A549 (cell line): ENCODE measurements at regions not wholly inside any gene's neighbourhood (a gene's known extent, or its start where the extent isn't known, plus 50 kb on each side); places are given as distances from the start of the nearest gene placed in this dataset.
A peak's percentile ranks its signal among the peaks of the same experiment; 100 is the strongest.

Experiments used
- ATAC-seq, 2 experiments: fragments of 200-7000 bp in 1 of 2; fragments of >200 bp in 1 of 2; cut with Nextera tagmentation in 1 of 2; cut with Tn5 transposase in 1 of 2; 3 replicates each; pipeline versions ENCODE4 v1.8.0 to v1.9.1; 2018 to 2020; ENCODE audit warnings: mild to moderate bottlenecking in 1 of 2, moderate library complexity in 1 of 2
- CTCF ChIA-PET: fragments of 300-600 bp; sonication (Branson Sonifier 250); formaldehyde crosslinking; extraction: SDS; loops from one replicate; lab custom pipeline; 2021; ENCODE audit warnings: antibody characterized with exemption, inconsistent platforms; lab: Yijun Ruan, JAX
- POLR2A ChIA-PET: fragments of 350-600 bp; formaldehyde crosslinking; extraction: SDS; loops from one replicate; lab custom pipeline; 2021; ENCODE audit warnings: antibody characterized with exemption, inconsistent platforms; lab: Yijun Ruan, JAX
- DNase-seq, 2 experiments: peaks; one replicate each; pipeline versions ENCODE4 v3.0.0 to v3.0.0-alpha.2; 2011 to 2016; ENCODE audit warnings: low read depth in 1 of 2, low spot score in 1 of 2
- FAIRE-seq: peaks from 2 replicates; lab custom pipeline; 2011; peaks lifted over from hg19 to GRCh38; lab: Jason Lieb, UNC
- H3K27ac ChIP-seq, 2 experiments: fragments of >200 bp; sonication (Bioruptor Twin); formaldehyde crosslinking; 3 replicates each; pipeline ENCODE4 v1.5.1; 2016 to 2017
- H3K4me1 ChIP-seq: fragments of >200 bp; sonication (Bioruptor Twin); formaldehyde crosslinking; 3 replicates; pipeline ENCODE4 v1.6.1; 2016
- H3K4me2 ChIP-seq: fragments of >200 bp; sonication (Bioruptor Twin); formaldehyde crosslinking; 3 replicates; pipeline ENCODE4 v1.6.1; 2016
- H3K4me3 ChIP-seq: fragments of >200 bp; sonication (Bioruptor Twin); formaldehyde crosslinking; 3 replicates; pipeline ENCODE4 v1.5.1; 2016
- H3K9me3 ChIP-seq: fragments of >200 bp; sonication (Bioruptor Twin); formaldehyde crosslinking; 3 replicates; pipeline ENCODE4 v1.6.1; 2016
- ATOH8 ChIP-seq: fragments of 250-450 bp; sonication (Bioruptor Pico); IDR thresholded peaks from 2 replicates; pipeline ENCODE4 v1.5.0; 2020; ENCODE audit warnings: low read depth, mild to moderate bottlenecking, moderate library complexity
- CBX2 ChIP-seq: fragments of 200-600 bp; sonication (generic); IDR thresholded peaks from 2 replicates; pipeline ENCODE4 v1.6.1; 2016; ENCODE audit warnings: low read depth, mild to moderate bottlenecking, borderline replicate concordance
- CEBPB ChIP-seq, 2 experiments: fragments of >200 bp in 1 of 2; sonication (Bioruptor Twin) in 1 of 2; formaldehyde crosslinking in 1 of 2; IDR thresholded peaks; 2 replicates each; pipeline ENCODE4 v1.6.1; 2012 to 2016
- EHMT2 ChIP-seq: fragments of 200-600 bp; sonication (generic); IDR thresholded peaks from 2 replicates; pipeline ENCODE4 v1.6.1; 2016; ENCODE audit warnings: antibody characterized with exemption, low read depth, mild to moderate bottlenecking, moderate library complexity
- ELK1 ChIP-seq: fragments of 150-350 bp; IDR thresholded peaks from 2 replicates; pipeline ENCODE4 v1.6.1; 2014; ENCODE audit warnings: low read depth, mild to moderate bottlenecking, low read length
- HOXB5 ChIP-seq: fragments of 250-450 bp; sonication (Bioruptor Pico); IDR thresholded peaks from 2 replicates; pipeline ENCODE4 v1.5.0; 2020; ENCODE audit warnings: mild to moderate bottlenecking, moderate library complexity
- JUN ChIP-seq, 2 experiments: fragments of >200 bp; sonication (Bioruptor Twin); formaldehyde crosslinking; IDR thresholded peaks; 2 replicates in 1 of 2; 3 replicates in 1 of 2; pipeline ENCODE4 v1.6.1; 2016 to 2017
- KDM1A ChIP-seq: fragments of 200-600 bp; sonication (generic); IDR thresholded peaks from 2 replicates; pipeline ENCODE4 v1.6.1; 2016; ENCODE audit warnings: low read depth, mild to moderate bottlenecking
- KDM5A ChIP-seq: fragments of 200-600 bp; sonication (generic); IDR thresholded peaks from 2 replicates; pipeline ENCODE4 v1.6.1; 2016; ENCODE audit warnings: antibody characterized with exemption, mild to moderate bottlenecking
- MAZ ChIP-seq: fragments of 150-350 bp; IDR thresholded peaks from 2 replicates; pipeline ENCODE4 v1.6.1; 2014; ENCODE audit warnings: antibody characterized with exemption, low read depth, low read length, borderline replicate concordance
- NFE2L2 ChIP-seq: fragments of 150-350 bp; conservative IDR thresholded peaks from 2 replicates; pipeline ENCODE4 v1.6.1; 2014; ENCODE audit warnings: low read length
- PBX3 ChIP-seq: IDR thresholded peaks from 2 replicates; pipeline ENCODE4 v1.6.1; 2012
- POLR2AphosphoS2 ChIP-seq: conservative IDR thresholded peaks from 2 replicates; pipeline ENCODE4 v1.6.1; 2012; ENCODE audit warnings: low read length, improper control_type of control experiment, inconsistent platforms
- RCOR1 ChIP-seq: fragments of 150-350 bp; IDR thresholded peaks from 2 replicates; pipeline ENCODE4 v1.6.1; 2014; ENCODE audit warnings: antibody characterized with exemption, low read length, low read depth
- TP53 ChIP-seq: fragments of 250-450 bp; sonication (Bioruptor Pico); IDR thresholded peaks from 2 replicates; pipeline ENCODE4 v1.5.0; 2021; ENCODE audit warnings: mild to moderate bottlenecking, moderate library complexity
- ZC3H11A ChIP-seq: fragments of 450-650 bp; IDR thresholded peaks from 2 replicates; pipeline ENCODE4 v1.6.1; 2014; ENCODE audit warnings: antibody characterized with exemption, mild to moderate bottlenecking
- WGBS: methylation state at CpG from one replicate; pipeline ENCODE4 v1.1.6; 2017; ENCODE audit errors: missing lambda C conversion rate; 5-methylcytosine and 5-hydroxymethylcytosine counted together

- DNase-seq (peak in 1 of 2 experiments; percentile 39), FAIRE-seq (no peak), ATAC-seq (peak; percentile 56 to 59; a peak in 4 of 6 replicates)
- Histone ChIP-seq H3K4me2 (peak overlapping the region; percentile 63), H3K9me3 (no peaks in the 10 kb centered on the region), H3K27ac (peak overlapping the region; percentile 39 to 76; a peak in 5 of 6 replicates), H3K4me3 (no peak overlapping the region), H3K4me1 (peaks cover 19% of the 10 kb centered on the region)
- TF ChIP-seq CEBPB (IDR thresholded peaks at IDR 0.05) (peak; percentile 64 to 72; a peak in 3 of 4 replicates), POLR2AphosphoS2 (no peak)
- POLR2A ChIA-PET: no interaction called here
- CTCF ChIA-PET: no interaction called here
- 17% methylated on average over 6 of the region's 6 CpGs for WGBS
Measured at GRCh38 chr13:73210218-73210883, 151.5 kb downstream of the KLF5 start.

GRCh38 chr13:73204952-73205351 lies 146.1 kb downstream of the KLF5 start:
- H3K4me1 ChIP-seq: peaks cover 6% of the 10 kb centered on the region; the same call in 2 of the 3 replicates
- no peak for FAIRE-seq
- TF ChIP-seq KDM1A (no peak), RCOR1 (no peak), HOXB5 (CRISPR knock-in tag) (no peak), TP53 (CRISPR knock-in tag) (no peak), JUN (IDR thresholded peaks at IDR 0.05) (no peak), ELK1 (no peak)
- DNase-seq: no peak
- 65% methylated on average over 5 of the region's 5 CpGs for WGBS
- ChIA-PET CTCF (no interaction called here), POLR2A (no interaction called here)
- H3K9me3 ChIP-seq: no peaks in the 10 kb centered on the region
- no peak overlapping the region for H3K4me3 ChIP-seq
- no peak overlapping the region for H3K4me2 ChIP-seq
- no peak overlapping the region for H3K27ac ChIP-seq
- no peak for ATAC-seq

GRCh38 chr13:73201626-73202025 lies 142.8 kb downstream of the KLF5 start:
- Histone ChIP-seq H3K9me3 (no peaks in the 10 kb centered on the region), H3K4me1 (peaks cover 9% of the 10 kb centered on the region; the same call in 2 of the 3 replicates), H3K4me2 (no peak overlapping the region), H3K4me3 (no peak overlapping the region), H3K27ac (no peak overlapping the region)
- DNase-seq: no peak
- CTCF ChIA-PET: interaction anchor here (1.0 kb wide), 1 partner anchor 11 kb away, joined by 3 read pairs; no protein-coding TSS in a partner anchor
- WGBS: 78% methylated on average over 2 of the region's 2 CpGs
- no peak for TF ChIP-seq PBX3
- TF ChIP-seq ATOH8 (CRISPR knock-in tag): no peak
- no peak for TF ChIP-seq NFE2L2
- no peak for TF ChIP-seq EHMT2
- POLR2A ChIA-PET: no interaction called here
- FAIRE-seq: no peak
- no peak for ATAC-seq

- Histone ChIP-seq H3K4me1 (peaks cover 24% of the 10 kb centered on the region), H3K4me3 (no peak overlapping the region), H3K9me3 (no peaks in the 10 kb centered on the region), H3K27ac (no peak overlapping the region), H3K4me2 (no peak overlapping the region)
- 43% methylated on average over 4 of the region's 4 CpGs for WGBS
- POLR2A ChIA-PET: no interaction called here
- ATAC-seq: no peak
- no peak for DNase-seq
- FAIRE-seq: no peak
- TF ChIP-seq EHMT2 (no peak), ZC3H11A (no peak), CBX2 (no peak), KDM5A (no peak), MAZ (no peak)
- CTCF ChIA-PET: no interaction called here
Measured at GRCh38 chr13:73198991-73199411, 140.2 kb downstream of the KLF5 start.
